SIG-M5 treated with dmso at 0.1 percent for 504 hours (cell line): ENCODE measurements at regions not wholly inside any gene's neighbourhood (a gene's known extent, or its start where the extent isn't known, plus 50 kb on each side); places are given as distances from the start of the nearest gene placed in this dataset.

ENCODE experiments used
- DNase-seq: peaks from one replicate; lab custom pipeline; 2025; ENCODE audit not compliant: unreplicated experiment; lab: John Stamatoyannopoulos, UW

DNA sequence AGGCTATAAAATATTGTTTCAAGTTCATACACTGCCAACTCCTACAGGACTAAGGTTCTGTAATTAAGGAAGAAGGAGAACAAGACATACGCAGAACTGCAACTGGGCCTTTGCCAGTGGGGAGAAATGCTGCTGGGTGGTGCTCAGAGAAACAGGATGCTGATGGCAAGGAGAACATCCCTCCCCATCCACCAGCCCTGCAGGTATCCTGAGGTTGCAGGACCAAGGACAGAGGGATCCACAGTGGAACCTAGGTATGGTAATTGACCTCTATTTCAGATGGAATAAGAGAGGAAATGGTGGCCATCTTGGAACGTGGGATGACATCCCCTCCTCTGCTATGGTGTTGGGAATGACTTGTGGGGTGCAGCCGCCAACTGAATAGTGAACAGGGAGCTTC, 206.3 kb upstream of the S1PR3 start:
- no peak for DNase-seq

GRCh38 chr9:88786291-88787079, 204.8 kb upstream of the S1PR3 start:
- no peak for DNase-seq

- no peak for DNase-seq
Measured at GRCh38 chr9:88789785-88790184, 201.5 kb upstream of the S1PR3 start.

DNA sequence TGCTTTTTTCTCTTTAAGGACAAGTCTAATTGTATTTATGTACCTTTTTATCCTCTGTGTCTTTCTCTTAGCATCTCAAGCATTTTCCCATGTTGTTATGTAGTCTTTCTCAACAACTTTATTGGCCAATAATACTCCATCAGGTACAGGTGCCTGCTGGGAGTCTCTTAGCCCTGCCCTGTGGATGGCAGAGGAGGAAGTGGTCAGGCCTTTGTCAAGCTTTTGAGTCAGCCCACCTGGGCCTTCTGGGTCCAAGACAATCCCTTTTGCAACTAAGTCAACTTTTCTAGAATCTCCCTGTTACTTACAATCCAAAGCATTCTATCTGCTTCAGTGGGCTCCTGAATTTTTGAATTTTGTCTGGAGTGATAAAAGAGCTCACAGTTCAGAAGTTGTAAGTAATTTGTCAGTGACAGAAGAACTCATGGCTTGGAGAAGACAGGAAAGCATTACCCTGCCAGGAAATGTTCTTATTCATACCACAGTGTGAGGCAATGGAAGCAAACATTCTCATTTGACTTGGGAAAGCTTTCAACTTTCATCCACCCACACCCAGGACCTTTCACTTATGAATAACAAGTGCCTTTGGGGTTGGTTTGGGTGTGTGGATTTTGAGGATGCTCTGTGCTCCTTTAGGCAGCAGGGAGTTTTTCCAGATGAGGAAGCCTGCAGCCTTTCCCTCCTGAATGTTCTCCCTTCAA, 200.0 kb upstream of the S1PR3 start:
- DNase-seq, result no peak

DNA sequence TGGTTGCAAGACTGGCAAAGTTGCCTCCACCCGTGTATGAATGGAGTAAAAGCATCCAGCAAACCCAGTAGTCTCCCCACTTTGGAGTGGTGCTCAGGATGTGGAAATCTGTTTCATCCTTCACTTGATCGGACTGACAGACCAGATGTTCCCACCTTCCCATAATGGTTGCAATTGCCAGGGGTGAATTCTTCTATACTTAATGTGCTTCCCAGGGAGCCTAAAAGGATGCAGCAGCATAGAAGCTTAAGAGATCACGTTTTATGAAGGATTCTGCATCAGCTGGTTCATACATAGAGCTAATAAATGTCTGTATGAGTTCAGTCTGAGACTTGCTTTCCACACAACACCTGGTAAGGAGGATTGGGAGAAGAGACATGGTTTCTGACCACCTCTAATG, 198.8 kb upstream of the S1PR3 start:
- DNase-seq, result no peak

GRCh38 chr9:88794100-88794499, 197.2 kb upstream of the S1PR3 start:
- no peak for DNase-seq

- DNase-seq, result no peak
Measured at GRCh38 chr9:88796947-88797346, 194.3 kb upstream of the S1PR3 start.

- DNase-seq, result no peak
Measured at GRCh38 chr9:88798476-88798875, 192.8 kb upstream of the S1PR3 start.

DNA sequence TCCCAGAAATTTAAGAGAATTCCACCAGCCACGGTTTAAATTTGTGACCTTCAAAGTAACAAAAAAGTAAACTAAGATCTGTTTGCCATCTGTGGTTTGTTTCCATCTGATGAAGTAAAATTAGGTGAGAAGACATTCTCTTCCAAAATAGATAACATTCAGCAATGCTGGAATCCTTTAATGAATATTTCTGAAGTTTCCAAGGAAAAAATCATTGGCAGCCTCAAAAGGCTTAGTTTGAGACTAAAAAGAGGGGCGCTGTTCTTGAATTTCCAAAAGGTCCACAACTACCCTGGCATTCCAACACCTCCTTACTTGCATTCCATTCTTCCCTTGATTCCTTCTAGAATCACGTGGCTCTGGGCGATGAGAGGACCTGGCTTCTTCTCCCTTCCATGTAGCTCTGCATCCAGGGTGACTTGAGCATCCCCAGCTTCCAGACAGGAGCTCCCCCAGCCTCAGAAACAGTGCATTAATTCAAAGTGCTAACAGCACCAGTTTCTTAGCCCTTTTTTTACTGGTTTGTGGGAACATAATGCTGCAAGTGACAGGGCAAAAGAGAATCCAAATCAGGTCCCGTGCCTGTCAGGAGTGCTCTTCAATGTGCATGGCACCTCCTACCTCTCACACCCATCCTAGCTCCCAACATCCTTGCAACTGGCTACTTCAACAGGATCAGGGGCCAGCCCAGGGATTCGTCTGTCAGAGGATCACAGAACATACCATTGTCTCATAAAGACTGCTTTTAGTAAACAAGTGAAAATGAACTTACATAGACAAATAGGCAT, 191.5 kb upstream of the S1PR3 start:
- DNase-seq, result no peak

- DNase-seq, result no peak
Measured at GRCh38 chr9:88800329-88800682, 191.0 kb upstream of the S1PR3 start.

- DNase-seq, result no peak
Measured at GRCh38 chr9:88801214-88801796, 190.0 kb upstream of the S1PR3 start.

DNA sequence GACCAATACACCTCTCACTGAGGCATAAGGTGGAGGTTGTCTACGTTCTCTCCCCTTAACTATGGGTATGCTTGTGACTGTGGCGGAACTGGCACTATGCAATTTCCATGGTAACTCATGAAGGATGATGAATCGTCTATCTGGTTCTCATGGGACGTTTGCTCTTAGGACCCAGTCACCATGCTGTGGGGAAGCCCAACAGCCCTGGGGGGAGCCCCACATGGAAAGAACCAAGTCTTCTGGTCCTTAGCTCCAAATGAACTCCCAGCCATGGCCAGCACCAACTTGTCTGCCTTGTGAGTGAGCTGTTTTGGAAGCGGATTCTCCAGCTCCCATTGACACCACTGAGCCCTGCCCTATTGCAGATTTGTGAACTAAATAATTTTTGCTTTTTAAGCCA, 188.7 kb upstream of the S1PR3 start:
- DNase-seq, result no peak

- DNase-seq, result no peak
Measured at GRCh38 chr9:88803546-88804253, 187.6 kb upstream of the S1PR3 start.

DNA sequence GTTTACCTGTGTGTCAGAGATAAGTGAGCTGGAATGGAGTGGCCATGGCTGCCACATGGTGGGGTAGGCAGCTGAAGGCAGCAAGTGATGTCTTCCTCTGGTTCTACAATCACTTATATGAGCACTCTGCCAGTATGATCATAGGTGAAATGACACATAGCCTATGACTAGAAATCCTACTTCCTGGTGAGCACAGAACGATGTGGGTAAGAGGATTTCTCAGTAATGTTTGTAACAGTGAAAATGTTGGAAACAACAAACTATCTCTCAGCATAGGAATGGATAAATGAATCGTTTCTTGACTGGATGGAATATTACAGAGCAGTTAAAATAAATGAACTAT, 187.0 kb upstream of the S1PR3 start:
- no peak for DNase-seq

DNA sequence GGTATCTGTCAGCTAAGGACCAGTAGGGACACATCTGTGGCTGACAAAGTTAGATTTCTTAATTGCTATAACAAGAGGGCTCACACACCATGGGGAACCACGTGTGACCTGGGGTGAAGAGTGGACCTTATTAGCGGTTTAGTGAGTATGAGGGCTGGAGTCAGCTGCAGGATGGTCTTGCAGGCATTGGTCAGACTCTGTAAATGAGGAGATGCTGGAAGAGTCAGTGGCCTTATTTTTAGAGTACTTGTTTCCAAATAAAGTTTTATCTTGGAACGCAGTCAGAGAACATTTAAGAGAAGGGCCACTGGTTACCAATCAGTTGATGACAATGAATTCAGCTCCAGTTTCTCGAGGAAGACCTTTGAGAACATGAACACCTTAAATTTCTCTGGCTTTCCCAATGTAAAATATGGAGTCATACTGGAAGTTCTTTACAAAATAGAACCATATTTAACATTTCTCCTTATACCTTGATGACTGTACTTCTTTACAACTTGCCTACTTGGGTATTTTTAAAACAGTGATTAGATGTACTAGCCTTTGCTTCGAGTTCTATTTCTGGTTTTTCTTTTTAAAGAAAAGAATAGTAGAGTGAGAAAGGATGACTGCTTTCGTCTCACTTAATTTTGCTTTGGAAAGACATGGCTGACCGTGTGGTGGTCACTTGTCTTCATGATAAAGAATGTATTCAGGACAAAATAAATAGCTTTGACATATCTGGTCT, 185.9 kb upstream of the S1PR3 start:
- no peak for DNase-seq

- DNase-seq, result no peak
Measured at GRCh38 chr9:88807426-88807825, 183.8 kb upstream of the S1PR3 start.

- DNase-seq, result no peak
Measured at GRCh38 chr9:88808019-88808656, 183.1 kb upstream of the S1PR3 start.

- no peak for DNase-seq
Measured at GRCh38 chr9:88808761-88809354, 182.4 kb upstream of the S1PR3 start.

GRCh38 chr9:88809355-88810161, 181.7 kb upstream of the S1PR3 start:
- DNase-seq, result no peak
